ENCODE measurements at regions not wholly inside any gene's neighbourhood (a gene's known extent, or its start where the extent isn't known, plus 50 kb on each side); places are given as distances from the start of the nearest gene placed in this dataset.

GRCh38 chr19:56721714-56722113 lies 50.2 kb upstream of the ZNF835 start:
- H3K4me1 Mint-ChIP-seq: no peaks in the 10 kb centered on the region
- no peak for ATAC-seq
- no peak overlapping the region for H3K27ac Mint-ChIP-seq
- no peak for DNase-seq
- no peak overlapping the region for H3K4me3 Mint-ChIP-seq
- peaks cover 4 to 60% (median 16%) of the 10 kb centered on the region in 3 donors for H3K36me3 Mint-ChIP-seq
- POLR2A ChIA-PET: no interaction called here
- peaks cover 0 to 13% (median 0%) of the 10 kb centered on the region in 5 donors for H3K27me3 Mint-ChIP-seq
- H3K9me3 Mint-ChIP-seq: peaks cover 16 to 95% (median 72%) of the 10 kb centered on the region in 9 donors
